Left forelimb (tissue), 1 donor: ENCODE measurements at regions not wholly inside any gene's neighbourhood (a gene's known extent, or its start where the extent isn't known, plus 50 kb on each side); places are given as distances from the start of the nearest gene placed in this dataset.
"Not testable (repeated sequence)": the region's sequence is repeated elsewhere in the genome, so short reads cannot be mapped to it uniquely, and the experiment has no call there.

ENCODE experiments used
- DNase-seq: peaks from one replicate; pipeline ENCODE4 v3.0.0-alpha.2; 2018; ENCODE audit warnings: low spot score

DNA sequence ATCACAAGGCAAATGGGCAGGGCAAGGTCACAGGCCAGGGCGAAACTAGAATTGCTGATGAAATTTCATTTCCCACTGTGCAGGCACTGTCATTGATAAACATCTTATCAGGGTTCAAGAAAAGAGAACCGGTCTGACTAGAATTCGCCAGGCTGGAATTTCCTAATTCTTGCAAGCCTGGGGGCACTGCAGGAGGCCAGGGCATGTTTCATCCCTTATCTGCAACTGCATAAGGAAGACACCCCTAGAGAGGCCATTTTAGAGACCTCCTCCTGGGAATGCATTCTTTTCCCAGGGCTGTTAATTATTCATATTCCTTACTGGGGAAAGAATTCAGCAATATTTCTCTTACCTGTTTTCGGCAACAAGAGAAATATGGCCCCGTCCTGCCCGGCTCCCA, 266.2 kb upstream of the CYLC2 start:
- DNase-seq = no peak

DNA sequence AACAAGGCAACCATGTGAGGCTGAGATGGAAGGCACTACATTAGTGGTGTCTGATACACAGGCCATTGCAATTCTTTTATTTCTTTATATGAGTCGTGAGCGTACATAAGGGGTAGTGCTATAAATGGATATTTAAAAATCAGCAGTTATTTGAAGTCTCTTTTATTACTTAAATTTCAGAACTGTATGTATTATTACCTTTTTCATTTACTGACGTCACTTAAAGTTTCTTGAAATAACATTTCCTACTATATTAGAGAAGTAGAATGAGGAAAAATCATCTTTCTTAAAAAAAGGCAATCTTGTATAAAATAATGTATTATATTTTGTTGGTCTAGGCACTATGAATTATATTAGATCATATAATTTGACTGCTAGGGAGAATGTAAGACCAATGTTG, 280.9 kb upstream of the CYLC2 start:
- DNase-seq = no peak

DNA sequence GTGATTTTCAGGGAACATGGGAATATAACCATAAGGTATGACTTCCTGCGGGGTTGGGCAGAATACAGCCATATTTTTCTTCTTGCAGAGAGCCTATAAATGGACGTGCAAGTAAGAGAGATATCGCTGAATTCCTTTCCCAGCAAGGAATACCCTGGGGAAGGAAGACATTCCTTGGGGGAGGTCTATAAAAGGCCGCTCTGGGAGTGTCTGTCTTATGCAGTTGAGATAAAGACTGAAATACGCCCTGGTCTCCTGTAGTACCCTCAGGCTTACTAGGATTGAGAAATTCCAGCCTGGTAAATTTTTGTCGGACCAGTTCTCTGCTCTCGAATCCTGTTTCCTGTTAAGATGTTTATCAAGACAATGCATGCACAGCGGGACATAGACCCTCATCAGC, 282.2 kb upstream of the CYLC2 start:
- DNase-seq = not testable (repeated sequence)

DNA sequence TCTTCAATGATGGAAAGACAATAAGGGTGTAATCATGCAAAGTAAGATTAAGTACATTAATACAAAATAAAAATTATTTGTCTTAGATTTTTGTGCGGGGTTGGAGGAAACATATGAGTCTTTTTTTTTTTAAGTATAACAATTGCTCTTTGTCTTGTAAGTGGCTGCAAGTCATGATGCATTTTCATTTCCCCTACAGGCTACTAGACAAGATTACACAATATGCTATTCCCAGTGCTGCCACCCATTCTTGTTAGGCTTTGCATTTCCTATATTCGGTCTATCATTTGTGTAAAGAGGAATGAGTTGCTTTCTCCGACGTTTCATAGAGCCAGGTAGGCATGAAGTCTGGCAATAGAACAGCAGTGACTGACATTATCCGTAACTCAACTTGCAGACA, 294.2 kb upstream of the CYLC2 start:
- no peak for DNase-seq

DNA sequence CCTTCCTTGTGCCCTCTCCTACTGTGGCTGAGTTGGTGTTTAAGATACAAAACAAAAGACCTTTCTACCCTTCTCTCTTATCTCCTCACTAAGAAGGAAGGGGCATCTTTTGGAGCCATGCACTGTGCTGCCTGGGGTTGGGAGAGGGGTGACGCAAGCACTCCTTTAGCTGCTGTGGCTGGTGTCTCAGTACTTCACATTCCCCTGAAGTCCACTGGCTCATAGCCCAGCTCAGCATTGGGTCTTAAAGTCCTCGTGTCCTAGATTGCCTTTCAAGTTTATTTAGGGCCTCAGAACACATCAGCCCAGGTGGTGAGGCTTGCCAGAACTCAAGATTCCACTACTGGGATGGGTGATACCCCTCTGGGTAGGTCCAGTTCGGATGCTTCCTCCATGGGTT, 325.9 kb upstream of the CYLC2 start:
- DNase-seq = no peak

DNA sequence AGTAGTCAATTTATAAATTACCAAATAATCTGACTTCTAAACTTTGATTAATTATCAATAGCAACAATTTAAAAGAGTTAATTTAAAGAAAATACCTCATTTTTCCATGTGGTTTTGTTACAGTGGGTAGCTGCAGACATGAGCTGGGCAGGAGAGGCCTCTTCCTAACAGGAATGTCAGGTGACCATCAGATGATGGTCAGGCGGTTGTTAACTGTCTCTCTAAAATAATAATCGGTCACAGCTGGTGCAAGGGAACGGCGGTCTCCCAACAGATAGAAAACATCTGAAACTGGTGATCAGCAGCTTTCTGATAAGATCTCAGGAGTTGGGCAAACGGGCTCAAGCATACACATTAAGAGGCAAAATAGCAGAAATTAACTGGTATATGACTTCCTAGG, 342.7 kb upstream of the CYLC2 start:
- no peak for DNase-seq

DNA sequence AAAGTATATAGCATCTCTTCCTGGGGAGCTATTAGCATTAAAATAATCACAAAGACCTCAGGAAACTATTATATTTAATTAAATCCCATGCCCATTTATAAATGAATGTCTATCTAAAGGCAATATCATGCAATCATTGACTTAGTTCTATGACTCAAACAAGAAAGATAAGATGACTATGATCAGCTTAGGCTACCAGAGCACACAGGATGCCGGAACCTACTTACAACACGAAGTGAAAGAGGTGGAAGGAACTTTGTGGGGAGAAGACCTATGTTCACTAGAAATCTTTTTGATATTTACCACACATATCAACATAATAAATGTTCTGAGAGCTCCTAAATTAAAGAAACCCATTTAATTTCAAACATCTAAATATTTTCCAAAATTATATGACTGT, 344.2 kb upstream of the CYLC2 start:
- DNase-seq = no peak

DNA sequence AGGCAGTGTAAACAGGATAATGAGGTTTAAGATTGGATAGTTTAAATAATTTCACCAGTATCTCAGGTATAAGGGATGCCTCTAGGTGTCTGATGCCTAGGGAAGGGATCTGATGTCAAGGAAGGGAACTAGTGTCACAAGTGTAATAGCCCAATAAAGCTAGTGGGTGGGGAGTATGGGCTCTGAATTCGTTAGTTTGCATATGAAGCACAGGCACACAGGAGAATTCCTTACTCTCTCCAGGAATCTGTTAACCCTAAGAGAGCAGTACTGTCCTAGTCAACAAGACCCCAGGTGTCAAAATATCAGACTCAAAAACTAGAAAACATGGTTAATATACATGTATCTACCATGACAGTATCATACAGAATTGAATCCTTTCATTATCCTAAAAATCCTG, 352.5 kb upstream of the CYLC2 start:
- no peak for DNase-seq

DNA sequence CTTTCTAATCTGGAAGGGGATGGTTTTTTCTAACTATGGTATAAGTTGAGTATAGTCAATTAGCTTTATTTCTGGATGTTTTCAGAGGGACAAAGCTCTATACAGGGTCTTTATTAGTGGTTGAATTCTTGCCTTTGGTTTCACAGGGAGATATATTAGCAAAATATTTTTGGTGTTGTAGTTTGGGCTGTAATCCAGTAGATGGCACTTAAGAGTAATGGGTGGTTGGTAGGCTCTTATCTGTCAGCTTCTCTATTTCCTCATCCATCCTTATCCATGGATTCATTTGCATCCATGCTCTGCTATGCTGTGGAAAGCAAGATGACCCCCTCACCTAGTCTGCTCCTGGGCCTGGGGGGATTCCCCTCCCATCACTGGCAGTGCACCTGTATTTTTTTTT, 363.6 kb upstream of the CYLC2 start:
- no peak for DNase-seq

DNA sequence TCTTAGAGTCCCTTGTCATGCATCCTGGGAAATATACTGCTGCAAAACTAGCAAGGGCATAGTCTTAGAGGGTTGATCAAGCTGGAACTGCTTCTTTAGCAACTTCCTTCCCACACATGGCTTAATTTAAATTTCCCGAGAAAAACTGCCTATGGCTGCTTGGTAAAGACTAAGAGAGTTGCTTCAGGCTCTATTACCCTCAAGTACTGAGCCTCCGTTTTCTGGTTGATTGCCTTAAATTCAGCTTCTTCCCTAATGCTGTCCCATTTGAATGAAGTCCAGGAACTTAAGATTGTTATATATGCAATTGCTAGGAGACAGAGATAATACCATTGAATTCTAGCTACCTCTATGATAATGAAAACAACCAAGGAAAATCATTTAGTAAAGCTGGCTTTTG, 385.7 kb upstream of the CYLC2 start:
- no peak for DNase-seq

DNA sequence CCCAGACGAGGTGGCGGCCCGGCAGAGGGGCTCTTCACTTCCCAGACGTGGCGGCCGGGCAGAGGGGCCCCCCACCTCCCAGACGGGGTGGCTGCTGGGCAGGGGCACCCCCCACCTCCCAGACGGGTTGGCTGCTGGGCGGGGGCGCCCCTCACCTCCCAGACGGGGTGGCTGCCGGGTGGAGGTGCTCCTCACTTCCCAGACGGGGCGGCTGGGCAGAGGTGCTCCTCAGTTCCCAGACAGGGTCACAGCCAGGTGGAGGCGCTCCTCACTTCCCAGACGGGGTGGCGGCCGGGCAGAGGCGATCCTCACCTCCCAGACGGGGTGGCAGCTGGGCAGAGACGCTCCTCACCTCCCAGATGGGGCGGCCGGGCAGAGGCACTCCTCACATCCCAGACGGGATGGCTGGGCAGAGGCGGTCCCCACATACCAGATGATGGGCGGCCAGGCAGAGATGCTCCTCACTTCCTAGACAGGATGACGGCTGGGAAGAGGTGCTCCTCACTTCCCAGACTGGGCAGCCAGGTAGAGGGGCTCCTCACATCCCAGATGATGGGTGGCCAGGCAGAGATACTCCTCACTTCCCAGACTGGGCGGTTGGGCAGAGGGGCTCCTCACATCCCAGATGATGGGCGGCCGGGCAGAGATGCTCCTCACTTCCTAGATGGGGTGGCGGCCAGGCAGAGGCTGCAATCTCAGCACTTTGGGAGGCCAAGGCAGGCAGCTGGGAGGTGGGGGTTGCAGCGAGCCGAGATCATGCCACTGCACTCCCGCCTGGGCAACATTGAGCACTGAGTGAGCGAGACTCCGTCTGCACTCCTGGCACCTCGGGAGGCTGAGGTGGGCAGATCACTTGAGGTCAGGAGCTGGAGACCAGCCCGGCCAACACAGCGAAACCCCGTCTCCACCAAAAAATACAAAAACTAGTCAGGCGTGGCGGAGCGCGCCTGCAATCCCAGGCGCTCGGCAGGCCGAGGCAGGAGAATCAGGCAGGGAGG, 391.6 kb upstream of the CYLC2 start:
- not testable (repeated sequence) for DNase-seq

DNA sequence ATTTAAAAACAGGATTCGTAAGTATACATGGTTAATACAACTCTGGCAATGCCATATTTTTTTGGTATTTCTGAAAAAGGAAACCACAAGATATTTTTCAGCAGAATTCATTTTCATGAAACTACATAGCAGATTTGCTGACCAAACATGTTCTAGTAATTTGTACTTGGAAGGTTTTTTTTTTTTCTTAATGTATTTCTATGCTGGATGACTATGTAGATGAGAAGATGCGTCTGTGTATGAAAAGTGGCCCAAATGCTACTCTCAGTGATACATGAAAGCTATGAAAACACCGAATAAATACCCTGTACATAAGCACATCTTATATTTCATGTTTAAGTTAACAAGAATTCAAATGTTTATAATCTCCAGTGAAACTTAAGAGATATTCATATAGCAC, 400.9 kb upstream of the CYLC2 start:
- DNase-seq = no peak

DNA sequence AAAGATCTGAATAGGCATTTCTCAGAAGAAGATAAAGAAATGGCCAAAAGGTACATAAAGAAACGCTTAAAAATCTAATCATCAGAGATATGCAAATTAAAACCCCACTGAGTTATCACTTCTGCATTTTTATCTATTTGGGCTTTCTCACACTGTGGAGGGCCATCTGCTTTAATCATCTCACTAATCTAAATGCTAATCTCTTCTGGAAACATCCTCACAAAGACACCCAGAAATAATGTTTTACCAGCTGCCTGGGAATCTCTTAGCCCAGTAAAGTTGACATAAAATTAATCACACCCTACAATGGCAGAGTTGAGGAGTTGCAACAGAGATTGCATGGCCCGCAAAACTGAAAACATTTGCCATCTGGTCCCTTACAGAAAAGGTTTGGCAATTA, 407.9 kb upstream of the CYLC2 start:
- no peak for DNase-seq

DNA sequence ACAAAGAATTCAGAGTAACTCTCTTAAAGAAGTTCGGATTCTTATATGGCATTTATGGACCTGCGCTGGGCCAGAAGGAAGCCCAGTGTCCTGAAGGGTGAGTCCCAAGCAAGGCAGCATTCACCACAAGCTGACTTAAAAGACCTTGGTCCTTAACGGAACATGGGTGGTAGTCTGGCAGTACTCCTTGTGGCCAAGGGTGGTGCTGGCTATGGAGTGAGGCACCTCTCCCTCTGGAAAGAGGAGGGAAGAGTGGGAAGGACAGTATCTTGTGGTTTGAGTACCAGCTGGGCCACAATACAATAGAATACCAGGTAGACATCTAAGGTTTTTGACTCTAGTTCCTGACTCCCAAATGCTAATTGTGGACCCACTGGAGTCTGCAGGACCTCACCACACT, 425.7 kb upstream of the CYLC2 start:
- DNase-seq = no peak

DNA sequence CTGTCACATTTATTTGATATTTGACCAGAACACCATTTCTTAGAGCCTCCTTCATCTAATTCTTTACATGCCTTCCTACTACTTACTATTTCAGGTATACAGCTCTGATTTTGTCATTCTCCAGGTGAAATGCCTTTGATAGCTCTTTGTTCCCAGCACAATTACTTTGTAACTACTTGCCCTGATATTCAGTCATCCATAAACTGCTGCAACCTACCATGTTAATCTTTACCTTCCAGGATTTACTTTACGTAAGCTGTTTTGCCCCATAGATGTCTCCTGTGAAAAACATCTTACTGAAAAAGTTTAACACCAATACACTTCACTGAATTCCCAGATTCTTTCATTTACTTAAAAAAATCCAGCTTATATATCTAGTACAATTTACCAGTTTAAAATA, 443.8 kb upstream of the CYLC2 start:
- no peak for DNase-seq

DNA sequence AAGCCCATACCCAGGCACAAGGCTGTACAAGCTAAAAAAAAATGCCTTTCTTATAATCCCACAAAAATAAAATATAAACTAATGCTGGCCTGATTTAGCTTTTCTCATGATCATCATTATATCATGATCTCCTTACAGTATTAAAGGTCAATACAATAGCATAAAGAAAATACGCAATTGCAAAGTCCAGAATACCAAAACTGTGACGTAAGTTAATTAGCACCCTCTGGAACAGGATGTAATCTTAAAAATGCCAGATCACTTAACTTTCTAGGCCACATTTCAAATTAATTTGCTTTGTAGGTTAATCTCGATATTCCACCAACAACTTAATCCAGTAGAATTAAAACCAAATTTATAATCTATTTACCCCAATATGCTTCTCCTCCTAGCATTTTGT, 444.2 kb upstream of the CYLC2 start:
- DNase-seq = no peak

DNA sequence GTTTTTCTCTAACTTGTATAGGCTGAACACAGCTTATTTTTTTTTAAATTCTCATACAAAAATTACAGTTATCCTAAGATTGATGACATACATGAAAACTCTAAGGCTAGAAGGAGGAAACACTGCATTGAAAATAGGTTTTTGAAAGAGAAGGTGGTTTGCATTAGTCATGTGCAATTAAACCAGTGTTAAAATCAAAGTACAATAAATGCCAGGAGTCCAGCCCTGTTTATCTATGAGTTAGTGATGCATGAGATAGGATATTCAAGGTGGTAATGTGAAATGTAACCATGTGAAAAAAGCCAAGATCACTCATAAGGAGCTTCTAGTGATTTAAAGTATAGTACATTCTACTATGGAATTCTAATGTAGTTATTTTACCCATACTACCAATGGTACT, 444.9 kb upstream of the CYLC2 start:
- no peak for DNase-seq

DNA sequence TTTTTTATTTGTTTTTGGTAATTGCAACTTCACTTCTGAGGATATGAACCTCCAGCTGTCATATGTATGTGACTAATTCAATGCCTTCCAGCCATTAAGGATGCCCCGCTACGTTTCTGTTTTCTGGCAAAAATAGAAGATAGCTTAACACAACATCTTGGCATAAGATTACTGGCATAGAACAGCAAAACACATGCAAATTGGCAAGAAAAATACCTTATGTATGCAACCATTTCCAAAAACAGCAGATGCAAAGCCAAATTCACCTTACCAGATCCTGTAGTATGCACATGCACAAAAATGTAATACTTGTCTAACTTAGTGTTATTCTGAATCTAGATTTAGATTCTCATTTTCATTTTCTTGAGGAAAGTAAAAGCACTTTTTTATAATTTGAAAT, 461.1 kb upstream of the CYLC2 start:
- DNase-seq = no peak

DNA sequence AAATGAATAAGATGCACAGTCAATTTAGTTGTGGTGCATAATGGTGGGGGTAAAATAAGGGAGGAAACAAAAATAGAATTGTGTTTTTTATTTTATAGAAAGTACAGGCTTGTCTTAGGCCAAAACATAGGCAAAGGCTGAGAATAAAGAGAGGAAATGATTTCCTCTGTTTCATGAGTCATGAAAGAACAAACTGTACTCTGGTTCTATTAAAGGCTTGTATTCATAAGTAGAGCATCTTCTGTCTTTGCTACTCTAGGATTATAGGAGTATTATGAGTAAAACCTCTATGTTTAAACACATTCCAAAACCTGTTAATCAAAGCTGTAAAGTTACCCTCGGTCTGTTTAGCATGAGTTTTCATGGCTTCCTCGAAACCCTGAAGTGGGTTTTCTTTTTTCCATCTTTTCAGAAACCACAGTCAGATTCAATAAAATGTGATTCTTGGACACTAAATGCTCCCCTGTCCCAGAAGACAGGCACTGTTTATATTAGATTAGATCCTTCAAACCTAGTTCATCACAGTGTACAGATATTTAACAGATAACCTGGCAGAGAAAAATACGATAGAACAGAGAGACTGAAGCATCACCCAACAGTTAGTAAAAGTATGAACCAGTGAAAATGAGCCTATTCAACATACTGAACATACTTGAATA, 473.9 kb upstream of the CYLC2 start:
- no peak for DNase-seq

DNA sequence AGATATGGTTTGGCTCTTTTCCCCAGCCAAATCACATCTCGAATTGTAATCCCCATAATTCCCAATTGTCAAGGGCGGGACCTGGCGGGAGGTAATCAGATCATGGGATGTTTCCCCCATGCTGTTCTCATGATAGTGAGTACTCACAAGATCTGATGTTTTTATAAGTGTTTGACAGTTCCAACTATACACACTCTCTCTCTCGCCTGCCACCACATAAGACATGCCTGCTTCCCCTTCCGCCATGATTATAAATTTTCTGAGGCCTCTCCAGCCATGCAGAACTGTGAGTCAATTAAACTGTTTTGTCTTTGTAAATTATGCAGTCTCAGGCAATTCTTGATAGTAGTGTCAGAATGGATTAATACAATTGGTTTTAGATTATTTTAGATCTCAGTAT, 475.7 kb upstream of the CYLC2 start:
- DNase-seq = no peak

DNA sequence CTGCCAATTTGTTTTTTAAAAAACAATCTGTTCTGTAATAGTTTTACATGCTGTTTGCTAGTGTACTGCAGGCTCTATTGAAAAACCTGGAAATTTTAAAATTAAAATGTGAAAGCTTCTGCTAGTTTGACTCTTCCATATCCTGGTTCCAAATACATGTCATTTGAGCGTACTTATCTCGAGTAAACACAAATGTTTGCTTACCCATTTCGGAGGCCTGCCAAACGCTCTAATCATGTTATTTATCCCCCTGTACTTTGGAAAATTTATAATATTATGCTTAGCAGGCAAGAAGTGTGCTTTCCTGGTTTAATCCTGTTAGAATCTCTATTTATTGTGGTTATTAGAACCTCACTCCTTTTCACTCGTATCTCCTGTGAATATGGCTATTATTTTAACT, 476.8 kb upstream of the CYLC2 start:
- DNase-seq = no peak

DNA sequence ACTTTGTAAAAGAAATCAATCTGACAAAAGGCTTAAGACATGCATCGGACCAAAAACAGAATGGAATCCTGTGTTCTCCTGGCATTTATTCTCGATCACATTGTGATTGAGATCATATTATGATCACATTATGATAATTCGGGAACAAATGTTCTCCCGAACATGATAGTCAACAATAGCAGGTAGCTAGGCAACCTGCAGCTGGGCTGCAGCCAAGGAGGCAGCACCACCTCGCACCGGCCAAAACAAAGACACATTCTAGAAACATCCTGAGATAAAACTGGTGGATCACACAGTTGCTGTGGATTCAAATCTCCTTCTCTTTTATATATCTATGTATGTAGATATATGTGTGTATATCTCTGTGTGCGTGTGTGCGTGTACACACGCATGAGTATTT, 480.6 kb upstream of the CYLC2 start:
- no peak for DNase-seq

DNA sequence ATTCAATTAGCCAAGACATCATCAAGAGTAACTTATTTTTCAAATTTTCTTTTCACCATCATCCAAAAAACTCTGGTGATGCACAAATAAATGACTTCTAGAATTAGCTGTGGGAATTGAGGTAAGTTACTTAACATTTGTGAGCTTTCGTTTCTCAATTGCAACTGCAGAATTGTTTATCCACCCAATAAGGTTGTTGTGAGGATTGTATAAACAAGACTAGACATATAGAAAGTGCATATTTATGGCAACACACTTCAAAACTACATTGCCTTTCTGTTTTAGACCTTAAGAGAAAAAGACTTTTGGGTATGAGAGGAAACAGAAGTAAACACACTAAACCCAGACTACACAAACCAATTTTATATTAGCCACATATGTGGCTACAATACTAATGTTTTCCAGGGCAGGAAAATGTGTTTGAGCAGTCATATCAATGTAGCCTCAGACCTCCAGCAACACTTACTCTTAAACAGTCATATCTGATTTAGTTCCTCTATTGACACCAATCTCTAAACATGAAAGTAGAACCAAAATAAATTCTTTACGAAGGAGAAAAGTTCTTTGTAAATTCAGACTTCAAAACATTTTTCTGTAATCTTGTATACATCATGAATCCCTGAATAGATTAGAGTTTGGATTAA, 488.0 kb upstream of the CYLC2 start:
- DNase-seq = no peak
